DMS79 treated with DMSO at 0.1 percent for 48 hours (cell line): ENCODE measurements at regions not wholly inside any gene's neighbourhood (a gene's known extent, or its start where the extent isn't known, plus 50 kb on each side); places are given as distances from the start of the nearest gene placed in this dataset.
"Not testable (repeated sequence)": the region's sequence is repeated elsewhere in the genome, so short reads cannot be mapped to it uniquely, and the experiment has no call there.

Experiments
- DNase-seq: peaks from one replicate; lab custom pipeline; 2025; lab: John Stamatoyannopoulos, UW

- not testable (repeated sequence) for DNase-seq
These were observed 676.4 kb upstream of the ZNF337 start for GRCh38 chr20:26373066-26373465.

- DNase-seq = no peak
These were observed 657.9 kb upstream of the ZNF337 start for GRCh38 chr20:26354511-26354910.

GRCh38 chr20:26347396-26347795 lies 650.7 kb upstream of the ZNF337 start:
- DNase-seq = no peak

- not testable (repeated sequence) for DNase-seq
These were observed 643.9 kb upstream of the ZNF337 start for GRCh38 chr20:26340460-26341065.

GRCh38 chr20:26324177-26324576 lies 627.5 kb upstream of the ZNF337 start:
- no peak for DNase-seq

GRCh38 chr20:26315054-26315453 lies 618.4 kb upstream of the ZNF337 start:
- no peak for DNase-seq

GRCh38 chr20:26309720-26310119 lies 613.1 kb upstream of the ZNF337 start:
- not testable (repeated sequence) for DNase-seq

- no peak for DNase-seq
These were observed 612.3 kb upstream of the ZNF337 start for GRCh38 chr20:26308961-26309360.

GRCh38 chr20:26295006-26295405 lies 598.4 kb upstream of the ZNF337 start:
- DNase-seq = no peak

GRCh38 chr20:26288379-26289061 lies 591.9 kb upstream of the ZNF337 start:
- DNase-seq = not testable (repeated sequence)

GRCh38 chr20:26279238-26279637 lies 582.6 kb upstream of the ZNF337 start:
- DNase-seq = no peak

GRCh38 chr20:26277339-26277738 lies 580.7 kb upstream of the ZNF337 start:
- DNase-seq = no peak

GRCh38 chr20:26276554-26277210 lies 580.0 kb upstream of the ZNF337 start:
- DNase-seq = peak; percentile 34

- not testable (repeated sequence) for DNase-seq
These were observed 572.1 kb upstream of the ZNF337 start for GRCh38 chr20:26268762-26269161.

- DNase-seq = not testable (repeated sequence)
These were observed 564.3 kb upstream of the ZNF337 start for GRCh38 chr20:26260925-26261324.

GRCh38 chr20:26252311-26252975 lies 555.8 kb upstream of the ZNF337 start:
- not testable (repeated sequence) for DNase-seq

GRCh38 chr20:26251376-26251775 lies 554.7 kb upstream of the ZNF337 start:
- not testable (repeated sequence) for DNase-seq

- not testable (repeated sequence) for DNase-seq
These were observed 553.8 kb upstream of the ZNF337 start for GRCh38 chr20:26250249-26251114.

- DNase-seq = no peak
These were observed 547.1 kb upstream of the ZNF337 start for GRCh38 chr20:26243731-26244130.

- DNase-seq = not testable (repeated sequence)
These were observed 524.0 kb upstream of the ZNF337 start for GRCh38 chr20:26220609-26221008.

GRCh38 chr20:26219546-26219945 lies 522.9 kb upstream of the ZNF337 start:
- not testable (repeated sequence) for DNase-seq

- DNase-seq = no peak
These were observed 521.6 kb upstream of the ZNF337 start for GRCh38 chr20:26218301-26218700.
